ENCODE measurements at regions not wholly inside any gene's neighbourhood (a gene's known extent, or its start where the extent isn't known, plus 50 kb on each side); places are given as distances from the start of the nearest gene placed in this dataset.
"Not testable (repeated sequence)": the region's sequence is repeated elsewhere in the genome, so short reads cannot be mapped to it uniquely, and the experiment has no call there.

DNA sequence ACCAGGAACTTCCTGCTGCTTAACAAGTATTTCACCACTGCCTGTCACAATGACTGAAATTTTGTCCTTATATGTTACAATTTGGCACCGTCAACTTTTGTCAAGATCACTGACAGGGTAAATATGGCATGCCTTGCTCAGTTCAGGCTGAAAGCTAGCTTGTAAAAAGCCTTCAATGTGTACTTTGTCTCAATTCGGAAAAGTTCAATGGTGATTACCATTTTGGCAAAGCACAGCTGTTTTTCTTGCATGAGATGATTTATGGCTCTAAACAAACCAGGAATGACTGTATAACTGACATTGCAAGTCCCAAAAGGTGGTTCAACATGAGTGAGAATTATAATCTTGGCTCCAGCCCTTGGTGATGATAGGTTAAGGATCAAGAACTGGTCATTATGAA is 1255.2 kb downstream of the CNTNAP5 start:
- H3K9me3 Mint-ChIP-seq = peaks cover 26% of the 10 kb centered on the region
- H3K4me3 Mint-ChIP-seq = no peak overlapping the region
- no peak overlapping the region for H3K27ac Mint-ChIP-seq
- no peaks in the 10 kb centered on the region for H3K36me3 Mint-ChIP-seq (ENCODE audit: low read depth)
- no peaks in the 10 kb centered on the region for H3K4me1 Mint-ChIP-seq (ENCODE audit: low read depth)
- H3K27me3 Mint-ChIP-seq (ENCODE audit: low read depth) = no peaks in the 10 kb centered on the region
- DNase-seq (ENCODE audit: low spot score) = no peak

DNA sequence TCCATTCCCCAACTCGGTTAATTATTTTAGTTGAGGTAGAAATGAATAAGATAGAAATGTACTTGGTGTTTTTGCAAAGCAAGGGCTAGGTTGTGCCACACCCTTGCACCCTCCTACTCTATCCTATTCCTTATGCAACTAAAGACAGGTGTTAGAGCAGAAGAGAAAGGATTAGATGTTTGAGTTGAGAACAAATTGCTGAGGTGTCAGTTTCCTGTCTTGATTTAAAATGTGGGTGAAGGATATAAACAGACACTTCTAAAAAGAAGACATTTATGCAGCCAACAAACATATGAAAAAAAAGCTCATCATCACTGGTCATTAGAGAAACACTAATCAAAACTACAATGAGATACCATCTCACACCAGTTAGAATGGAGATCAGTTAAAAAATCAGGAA is 1256.2 kb downstream of the CNTNAP5 start:
- DNase-seq (ENCODE audit: low spot score) = no peak
- Mint-ChIP-seq H3K27ac (no peak overlapping the region), H3K36me3 (ENCODE audit: low read depth) (no peaks in the 10 kb centered on the region), H3K4me3 (no peak overlapping the region), H3K4me1 (ENCODE audit: low read depth) (no peaks in the 10 kb centered on the region), H3K27me3 (ENCODE audit: low read depth) (no peaks in the 10 kb centered on the region), H3K9me3 (peaks cover 23% of the 10 kb centered on the region)

DNA sequence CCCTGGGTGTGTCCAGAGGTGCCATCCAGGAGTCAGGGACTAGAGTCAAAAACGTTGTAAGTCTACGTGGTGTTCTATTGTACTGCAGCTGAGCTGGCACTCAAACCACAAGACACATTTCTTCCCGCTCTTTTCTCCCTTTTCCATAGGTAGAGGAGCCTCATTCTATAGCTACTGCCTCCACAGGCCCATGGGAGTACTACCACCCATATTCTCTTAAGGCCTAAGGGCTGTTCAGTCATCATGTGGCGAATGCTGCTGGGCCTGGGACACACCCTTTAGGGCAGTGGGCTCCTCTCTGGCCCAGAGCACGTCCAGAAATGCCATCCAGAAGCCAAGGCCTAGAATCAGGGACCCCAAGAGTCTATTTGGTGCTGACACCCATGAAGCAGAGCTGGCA is 1271.7 kb downstream of the CNTNAP5 start:
- Mint-ChIP-seq H3K36me3 (ENCODE audit: low read depth) (no peaks in the 10 kb centered on the region), H3K4me3 (no peak overlapping the region), H3K27ac (no peak overlapping the region), H3K4me1 (ENCODE audit: low read depth) (no peaks in the 10 kb centered on the region), H3K9me3 (peaks cover 25% of the 10 kb centered on the region), H3K27me3 (ENCODE audit: low read depth) (no peaks in the 10 kb centered on the region)
- no peak for DNase-seq (ENCODE audit: low spot score)

DNA sequence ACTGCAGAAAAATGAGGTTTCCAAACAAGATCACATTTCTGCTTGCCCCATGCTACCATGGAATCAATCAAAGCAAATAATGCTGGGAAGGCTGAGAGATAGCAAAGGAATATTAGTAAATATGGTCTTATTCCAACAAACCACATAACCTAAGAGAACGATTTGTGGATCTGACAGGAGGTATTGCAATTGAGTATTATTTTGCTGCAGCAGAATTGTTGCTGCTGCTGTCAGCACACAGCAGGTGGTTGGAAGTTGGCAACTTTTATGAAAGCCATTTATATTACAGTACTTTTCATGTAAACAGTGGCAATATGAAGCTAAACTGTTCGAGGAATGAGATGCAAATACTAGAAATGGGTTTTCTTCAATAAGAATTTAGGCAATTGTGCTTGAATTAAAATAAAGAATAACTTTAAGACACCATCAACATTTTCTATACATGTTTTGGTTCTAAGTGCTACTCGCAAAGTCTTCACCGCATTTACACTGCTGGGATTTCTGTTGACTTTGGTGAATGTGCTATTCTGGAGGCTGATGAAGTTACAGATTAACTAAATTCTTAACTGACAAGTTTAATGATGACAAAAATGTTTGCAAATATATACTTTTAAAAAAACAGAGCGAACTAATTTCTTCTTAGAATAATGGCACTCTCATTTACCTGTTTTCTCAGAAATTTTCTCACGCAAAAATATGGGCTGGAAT is 1285.7 kb downstream of the CNTNAP5 start:
- H3K4me3 Mint-ChIP-seq = no peak overlapping the region
- no peaks in the 10 kb centered on the region for H3K36me3 Mint-ChIP-seq (ENCODE audit: low read depth)
- DNase-seq (ENCODE audit: low spot score) = no peak
- no peaks in the 10 kb centered on the region for H3K4me1 Mint-ChIP-seq (ENCODE audit: low read depth)
- no peak overlapping the region for H3K27ac Mint-ChIP-seq
- H3K9me3 Mint-ChIP-seq = peaks cover 21% of the 10 kb centered on the region
- H3K27me3 Mint-ChIP-seq (ENCODE audit: low read depth) = no peaks in the 10 kb centered on the region

DNA sequence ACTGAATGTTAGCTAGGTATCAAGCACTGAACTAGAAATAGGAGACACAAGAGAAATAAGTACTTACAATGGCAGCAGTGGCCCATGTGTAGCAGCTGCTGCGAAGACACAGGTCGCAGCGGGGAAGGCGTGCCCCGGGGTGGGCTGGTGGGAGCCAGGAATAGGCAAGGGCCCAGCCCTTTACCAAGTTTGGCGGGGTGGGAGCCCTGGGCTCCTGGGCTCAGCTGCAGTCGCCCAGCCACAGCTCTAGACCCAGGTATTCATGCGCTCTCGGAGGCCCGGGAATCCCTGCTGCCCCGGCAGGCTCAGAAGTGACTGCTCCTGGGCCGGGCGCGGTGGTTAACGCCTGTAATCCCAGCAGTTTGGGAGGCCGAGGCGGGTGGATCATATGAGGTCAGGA is 1287.3 kb downstream of the CNTNAP5 start:
- no peaks in the 10 kb centered on the region for H3K36me3 Mint-ChIP-seq (ENCODE audit: low read depth)
- H3K4me1 Mint-ChIP-seq (ENCODE audit: low read depth) = no peaks in the 10 kb centered on the region
- no peak overlapping the region for H3K4me3 Mint-ChIP-seq
- no peak overlapping the region for H3K27ac Mint-ChIP-seq
- H3K27me3 Mint-ChIP-seq (ENCODE audit: low read depth) = no peaks in the 10 kb centered on the region
- peaks cover 21% of the 10 kb centered on the region for H3K9me3 Mint-ChIP-seq
- DNase-seq (ENCODE audit: low spot score) = no peak

DNA sequence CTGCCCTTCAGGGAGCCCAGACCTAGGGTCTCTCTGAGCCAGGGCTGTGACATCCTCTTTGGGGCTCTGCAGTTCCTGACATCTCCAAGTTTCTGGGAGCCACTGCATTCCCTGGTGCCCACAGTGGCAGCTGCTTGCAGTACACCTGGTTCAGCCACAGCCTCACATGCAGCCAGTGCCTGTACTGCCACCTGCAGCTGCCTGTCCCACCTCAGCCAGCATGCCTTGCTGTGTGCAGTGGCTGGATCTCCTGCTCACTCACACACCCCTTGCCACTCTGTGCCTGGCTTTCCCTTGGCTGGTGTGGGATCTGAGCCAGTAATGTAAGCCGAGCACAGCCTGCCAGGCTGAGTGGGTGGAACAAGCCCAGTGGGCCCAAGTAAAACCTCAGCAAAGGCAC is 1288.7 kb downstream of the CNTNAP5 start:
- no peak for DNase-seq (ENCODE audit: low spot score)
- no peaks in the 10 kb centered on the region for H3K36me3 Mint-ChIP-seq (ENCODE audit: low read depth)
- H3K27me3 Mint-ChIP-seq (ENCODE audit: low read depth) = no peaks in the 10 kb centered on the region
- peaks cover 23% of the 10 kb centered on the region for H3K9me3 Mint-ChIP-seq
- no peaks in the 10 kb centered on the region for H3K4me1 Mint-ChIP-seq (ENCODE audit: low read depth)
- no peak overlapping the region for H3K27ac Mint-ChIP-seq
- no peak overlapping the region for H3K4me3 Mint-ChIP-seq

DNA sequence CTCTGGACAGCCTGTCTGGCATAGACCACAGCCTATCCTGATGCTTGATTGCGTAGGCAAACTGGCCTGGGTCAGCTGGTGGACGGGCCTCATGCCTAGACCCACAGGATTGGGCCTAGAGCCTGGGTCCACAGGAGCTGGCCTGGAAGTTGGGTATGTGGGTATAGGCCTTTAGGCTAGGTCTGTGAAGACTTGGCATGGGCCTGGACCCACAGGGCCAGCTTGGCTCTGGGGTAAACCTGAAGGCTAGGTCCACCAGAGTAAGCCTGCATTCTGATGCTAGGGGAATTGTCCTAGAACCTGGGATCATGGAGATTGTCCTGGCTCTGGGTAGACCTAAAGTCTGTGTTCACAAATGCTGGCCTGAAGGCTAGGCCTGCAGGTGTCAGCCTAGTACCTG is 1293.7 kb downstream of the CNTNAP5 start:
- Mint-ChIP-seq H3K9me3 (peaks cover 22% of the 10 kb centered on the region), H3K27me3 (ENCODE audit: low read depth) (no peaks in the 10 kb centered on the region), H3K27ac (no peak overlapping the region), H3K4me1 (ENCODE audit: low read depth) (no peaks in the 10 kb centered on the region), H3K4me3 (no peak overlapping the region), H3K36me3 (ENCODE audit: low read depth) (no peaks in the 10 kb centered on the region)
- no peak for DNase-seq (ENCODE audit: low spot score)

DNA sequence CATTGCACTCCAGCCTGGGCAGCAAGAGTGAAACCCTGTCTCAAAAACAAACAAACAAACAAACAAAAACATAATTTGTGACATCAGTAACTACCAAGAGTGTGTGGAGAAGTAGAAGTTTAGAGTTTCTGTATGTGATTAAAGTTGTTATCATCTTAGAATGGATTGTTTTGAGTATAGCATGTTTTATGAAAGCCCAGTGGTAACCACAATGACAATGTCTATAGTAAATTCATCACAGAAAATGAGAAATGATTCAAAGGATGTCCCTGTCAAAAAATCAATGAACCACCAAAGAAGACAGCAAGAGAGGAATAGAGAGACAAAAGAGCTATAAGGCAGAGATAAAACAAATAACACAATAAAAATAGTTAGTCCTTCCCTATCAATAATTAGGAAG is 1299.2 kb downstream of the CNTNAP5 start:
- H3K27ac Mint-ChIP-seq = no peak overlapping the region
- no peak for DNase-seq (ENCODE audit: low spot score)
- H3K36me3 Mint-ChIP-seq (ENCODE audit: low read depth) = no peaks in the 10 kb centered on the region
- H3K9me3 Mint-ChIP-seq = peaks cover 23% of the 10 kb centered on the region
- H3K4me3 Mint-ChIP-seq = no peak overlapping the region
- H3K4me1 Mint-ChIP-seq (ENCODE audit: low read depth) = no peaks in the 10 kb centered on the region
- H3K27me3 Mint-ChIP-seq (ENCODE audit: low read depth) = no peaks in the 10 kb centered on the region

DNA sequence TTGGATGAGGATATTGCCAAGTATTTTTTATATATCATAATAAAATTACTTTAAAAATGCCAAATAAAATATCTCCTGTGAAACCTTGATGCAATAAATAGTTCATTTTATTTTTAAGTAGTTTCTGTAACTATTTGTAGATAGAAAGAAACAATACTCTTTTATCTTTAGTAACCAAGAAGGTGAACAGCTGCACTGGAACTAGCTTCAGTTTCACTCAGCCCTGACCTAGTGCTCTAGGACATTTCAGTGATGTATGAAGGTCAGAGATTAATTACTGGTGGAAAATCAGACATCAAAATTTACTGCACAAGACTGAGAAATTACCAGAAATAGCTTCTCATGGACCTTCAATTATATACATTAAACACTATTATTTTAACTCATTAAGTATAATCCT is 1305.0 kb downstream of the CNTNAP5 start:
- H3K27ac Mint-ChIP-seq = no peak overlapping the region
- H3K4me3 Mint-ChIP-seq = no peak overlapping the region
- no peaks in the 10 kb centered on the region for H3K4me1 Mint-ChIP-seq (ENCODE audit: low read depth)
- peaks cover 19% of the 10 kb centered on the region for H3K9me3 Mint-ChIP-seq
- no peaks in the 10 kb centered on the region for H3K27me3 Mint-ChIP-seq (ENCODE audit: low read depth)
- H3K36me3 Mint-ChIP-seq (ENCODE audit: low read depth) = no peaks in the 10 kb centered on the region
- no peak for DNase-seq (ENCODE audit: low spot score)

DNA sequence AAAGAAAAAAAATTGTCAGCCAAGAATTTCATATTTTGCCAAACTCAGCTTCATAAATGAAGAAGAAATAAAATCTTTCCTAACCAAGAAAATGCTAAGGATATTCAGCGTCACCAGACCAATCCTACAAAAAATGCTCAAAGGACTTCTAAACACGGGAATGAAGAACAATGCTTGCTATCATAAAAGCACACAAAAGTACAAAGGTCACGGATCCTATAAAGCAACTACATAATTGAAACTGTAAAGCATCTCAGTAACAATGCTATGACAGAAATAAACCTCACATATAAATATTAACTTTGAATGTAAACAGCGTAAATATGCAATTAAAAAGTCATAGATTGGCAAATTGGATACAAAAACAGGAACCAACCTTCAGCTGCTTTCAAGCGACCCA is 1314.6 kb upstream of the GYPC start:
- no peaks in the 10 kb centered on the region for H3K4me1 Mint-ChIP-seq (ENCODE audit: low read depth)
- no peak overlapping the region for H3K4me3 Mint-ChIP-seq
- no peak overlapping the region for H3K27ac Mint-ChIP-seq
- no peak for DNase-seq (ENCODE audit: low spot score)
- H3K36me3 Mint-ChIP-seq (ENCODE audit: low read depth) = no peaks in the 10 kb centered on the region
- peaks cover 46% of the 10 kb centered on the region for H3K9me3 Mint-ChIP-seq
- H3K27me3 Mint-ChIP-seq (ENCODE audit: low read depth) = no peaks in the 10 kb centered on the region

DNA sequence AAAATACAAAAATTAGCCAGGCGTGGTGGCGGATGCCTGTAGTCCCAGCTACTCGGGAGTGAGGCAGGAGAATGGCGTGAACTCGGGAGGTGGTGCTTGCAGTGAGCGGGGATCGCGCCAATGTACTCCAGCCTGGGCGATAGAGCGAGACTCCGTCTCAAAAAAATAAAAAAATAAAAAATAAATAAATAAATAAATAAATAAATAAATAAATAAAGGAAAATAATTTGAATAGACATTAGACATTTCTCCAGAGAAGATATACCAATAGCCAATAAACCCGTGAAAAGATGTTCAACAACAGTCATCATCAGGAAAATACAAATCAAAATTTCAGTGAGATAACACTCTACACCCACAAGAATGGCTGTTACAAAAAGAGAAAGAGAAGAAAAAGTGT is 1302.4 kb upstream of the GYPC start:
- H3K4me3 Mint-ChIP-seq = not testable (repeated sequence)

DNA sequence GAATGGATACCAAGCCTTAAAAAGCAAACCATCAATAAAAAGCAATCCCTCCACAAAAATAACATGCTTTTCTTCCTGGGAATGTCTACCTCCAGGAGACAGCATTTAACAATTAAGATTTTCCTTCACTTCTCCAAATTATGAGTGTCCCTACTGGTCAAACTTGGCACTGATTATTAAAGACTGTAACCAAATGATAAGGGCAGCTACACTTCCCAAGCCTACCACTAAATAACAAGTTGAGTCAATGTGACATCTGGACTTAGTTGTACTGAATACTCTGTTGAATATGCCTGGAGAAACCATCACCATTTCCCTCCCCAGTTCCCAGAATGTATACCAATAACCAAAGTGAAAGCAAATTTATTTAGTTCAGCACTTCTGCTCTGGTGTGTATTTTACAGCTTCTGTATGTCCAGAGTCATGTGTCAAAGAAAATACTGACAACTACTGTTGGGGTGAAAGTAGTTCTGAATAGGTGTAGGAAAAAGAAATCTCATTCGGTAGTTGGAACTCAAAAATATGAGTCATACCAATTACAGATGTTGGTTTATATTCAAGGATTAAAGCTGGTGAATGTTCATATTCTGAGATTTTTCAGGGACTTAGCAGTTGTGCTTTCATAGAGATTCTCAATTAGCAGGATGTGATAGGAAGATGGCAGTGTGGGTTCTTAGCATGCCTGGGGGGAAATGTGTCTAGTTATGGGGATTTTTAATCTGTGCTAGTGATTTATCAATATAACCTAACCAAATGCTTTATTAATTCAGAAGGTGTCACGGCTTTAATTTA is 1291.6 kb upstream of the GYPC start:
- no peak for DNase-seq (ENCODE audit: low spot score)
- Mint-ChIP-seq H3K27ac (no peak overlapping the region), H3K4me3 (no peak overlapping the region), H3K36me3 (ENCODE audit: low read depth) (no peaks in the 10 kb centered on the region), H3K27me3 (ENCODE audit: low read depth) (no peaks in the 10 kb centered on the region), H3K4me1 (ENCODE audit: low read depth) (no peaks in the 10 kb centered on the region), H3K9me3 (peaks cover 30% of the 10 kb centered on the region)

More for the DNA sequence above, 1302.4 kb upstream of the GYPC start:
- H3K27ac Mint-ChIP-seq; DNase-seq (ENCODE audit: low spot score); H3K27me3 Mint-ChIP-seq (ENCODE audit: low read depth); H3K4me1 Mint-ChIP-seq (ENCODE audit: low read depth); H3K36me3 Mint-ChIP-seq (ENCODE audit: low read depth): not testable (repeated sequence)
- H3K9me3 Mint-ChIP-seq = peaks cover 22% of the 10 kb centered on the region

DNA sequence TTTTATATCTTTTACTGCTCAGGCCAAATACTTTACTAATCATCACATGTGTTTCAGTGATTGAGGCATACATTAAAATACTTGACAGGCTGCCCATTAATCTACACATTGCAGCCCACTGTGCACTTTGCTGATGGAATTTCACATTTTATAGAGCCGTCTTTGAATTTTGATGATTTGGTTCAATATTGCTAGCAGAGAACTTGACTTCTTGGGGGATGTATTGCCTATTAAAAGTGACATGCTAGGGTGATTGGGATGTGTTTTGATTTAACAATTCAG is 1291.0 kb upstream of the GYPC start:
- Mint-ChIP-seq H3K27me3 (ENCODE audit: low read depth) (no peaks in the 10 kb centered on the region), H3K4me1 (ENCODE audit: low read depth) (no peaks in the 10 kb centered on the region), H3K4me3 (no peak overlapping the region), H3K36me3 (ENCODE audit: low read depth) (no peaks in the 10 kb centered on the region), H3K9me3 (peaks cover 25% of the 10 kb centered on the region), H3K27ac (no peak overlapping the region)
- no peak for DNase-seq (ENCODE audit: low spot score)

DNA sequence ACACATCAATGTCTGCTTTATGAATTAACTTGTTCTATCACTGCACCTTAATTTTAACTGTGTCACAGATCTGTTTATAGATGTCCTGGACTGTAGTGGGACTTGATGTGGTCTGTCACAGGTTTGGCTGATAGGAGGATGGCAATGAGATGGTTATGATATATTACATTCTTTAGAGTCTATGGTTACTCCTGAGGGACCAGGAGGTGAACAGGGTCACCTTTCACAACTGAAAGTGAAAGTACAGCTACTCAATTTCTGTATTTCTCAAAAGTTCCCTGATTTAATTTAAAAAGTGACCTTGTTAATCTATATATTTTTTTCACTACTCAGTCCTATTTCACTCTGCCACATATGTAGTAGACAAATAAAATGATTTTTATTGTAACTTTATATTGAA is 1284.1 kb upstream of the GYPC start:
- no peaks in the 10 kb centered on the region for H3K27me3 Mint-ChIP-seq (ENCODE audit: low read depth)
- H3K36me3 Mint-ChIP-seq (ENCODE audit: low read depth) = no peaks in the 10 kb centered on the region
- peaks cover 15% of the 10 kb centered on the region for H3K9me3 Mint-ChIP-seq
- H3K4me3 Mint-ChIP-seq = no peak overlapping the region
- H3K27ac Mint-ChIP-seq = no peak overlapping the region
- no peaks in the 10 kb centered on the region for H3K4me1 Mint-ChIP-seq (ENCODE audit: low read depth)
- no peak for DNase-seq (ENCODE audit: low spot score)

DNA sequence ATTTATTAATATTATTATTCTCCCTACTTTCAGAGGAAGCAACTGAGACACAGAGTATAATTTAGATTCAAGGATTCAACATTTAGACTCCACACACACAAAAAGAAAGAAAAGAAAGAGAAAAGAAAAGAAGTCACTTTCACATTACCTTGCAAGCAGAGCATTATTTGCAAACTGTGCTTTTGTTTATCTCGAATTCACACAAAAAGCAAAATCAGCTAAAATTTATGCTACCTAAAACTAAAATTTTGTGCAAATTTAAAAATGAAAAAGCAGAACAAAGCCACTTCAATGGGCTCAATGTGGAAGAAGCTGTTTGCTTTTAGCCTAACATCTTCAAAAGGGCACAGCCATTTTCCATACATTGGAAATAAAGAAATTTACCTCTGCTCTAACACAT is 1282.7 kb upstream of the GYPC start:
- H3K4me1 Mint-ChIP-seq (ENCODE audit: low read depth) = no peaks in the 10 kb centered on the region
- no peak overlapping the region for H3K27ac Mint-ChIP-seq
- DNase-seq (ENCODE audit: low spot score) = no peak
- no peaks in the 10 kb centered on the region for H3K36me3 Mint-ChIP-seq (ENCODE audit: low read depth)
- no peaks in the 10 kb centered on the region for H3K27me3 Mint-ChIP-seq (ENCODE audit: low read depth)
- peaks cover 15% of the 10 kb centered on the region for H3K9me3 Mint-ChIP-seq
- no peak overlapping the region for H3K4me3 Mint-ChIP-seq

Data from T-helper 2 cell treated with Interferon-gamma antibody and Interleukin-4, amounts not matched to agents 5 μg/mL and 100 μg/mL, for 36 hours (primary cell).